HG02588 (cell line): ENCODE measurements at regions not wholly inside any gene's neighbourhood (a gene's known extent, or its start where the extent isn't known, plus 50 kb on each side); places are given as distances from the start of the nearest gene placed in this dataset.
A peak's percentile ranks its signal among the peaks of the same experiment; 100 is the strongest.

Experiments used
- ATAC-seq: cut with Tn5 transposase; IDR thresholded peaks from one replicate; pipeline ENCODE4 v1.9.1; 2021; ENCODE audit warnings: mild to moderate bottlenecking, moderate library complexity; ENCODE audit not compliant: unreplicated experiment

DNA sequence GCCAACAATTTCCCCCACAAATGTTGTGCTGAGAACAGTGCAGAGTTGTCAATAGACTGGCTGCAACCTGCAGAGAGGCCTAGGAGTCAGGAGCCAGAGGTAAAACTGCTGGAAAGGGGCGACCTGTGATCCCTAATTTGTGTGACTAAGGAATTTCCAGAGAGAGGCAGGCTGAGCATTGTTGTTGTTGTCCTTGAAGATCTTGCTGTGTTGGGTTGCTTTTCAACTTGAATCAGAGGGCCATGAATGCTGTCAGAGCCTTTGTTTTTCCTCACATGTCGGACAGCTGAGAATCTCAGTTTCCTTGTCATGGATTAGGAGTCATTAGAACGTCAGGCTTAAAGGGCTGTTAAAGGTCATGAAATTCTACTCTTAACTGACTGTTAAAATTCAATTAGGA is 134.6 kb upstream of the ASTN2 start:
- ATAC-seq: no peak

DNA sequence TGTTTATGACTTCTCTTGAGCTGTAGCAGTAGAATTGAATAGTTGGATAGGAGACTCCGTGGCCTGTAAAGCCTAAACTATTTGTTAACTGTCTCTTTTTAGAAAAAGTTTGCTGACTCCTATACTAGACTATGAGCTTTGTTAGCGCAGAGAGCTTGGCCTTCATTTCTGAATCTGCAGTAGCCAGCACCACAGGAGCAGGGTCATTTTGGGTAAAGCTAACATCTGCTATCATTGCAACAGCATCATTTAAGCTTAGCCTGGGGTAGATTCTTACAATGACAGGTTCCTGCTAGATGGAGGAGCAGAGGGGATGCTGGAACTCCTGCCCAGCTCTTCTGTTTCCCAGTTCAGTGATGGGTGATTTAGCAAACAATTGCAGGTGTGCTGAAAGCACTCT is 133.7 kb upstream of the ASTN2 start:
- no peak for ATAC-seq

DNA sequence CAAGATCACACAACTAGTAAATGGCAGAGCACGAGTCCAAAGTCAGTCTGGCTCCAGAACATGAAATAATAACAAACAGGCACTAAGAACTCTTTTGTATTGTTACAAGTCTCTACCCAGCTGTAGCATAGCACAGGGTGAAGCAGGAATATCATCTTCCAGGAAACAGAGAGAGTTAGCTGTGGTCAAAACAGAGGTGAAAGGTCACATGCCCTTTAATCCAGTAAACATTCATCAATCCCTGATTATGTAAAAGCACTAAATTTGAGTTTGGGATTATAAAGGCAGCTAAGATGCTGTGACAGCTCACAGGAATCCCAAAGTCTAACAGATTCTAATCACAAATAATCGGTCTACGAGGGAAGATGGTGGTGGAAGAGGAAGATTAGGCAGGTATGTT is 133.0 kb upstream of the ASTN2 start:
- no peak for ATAC-seq

DNA sequence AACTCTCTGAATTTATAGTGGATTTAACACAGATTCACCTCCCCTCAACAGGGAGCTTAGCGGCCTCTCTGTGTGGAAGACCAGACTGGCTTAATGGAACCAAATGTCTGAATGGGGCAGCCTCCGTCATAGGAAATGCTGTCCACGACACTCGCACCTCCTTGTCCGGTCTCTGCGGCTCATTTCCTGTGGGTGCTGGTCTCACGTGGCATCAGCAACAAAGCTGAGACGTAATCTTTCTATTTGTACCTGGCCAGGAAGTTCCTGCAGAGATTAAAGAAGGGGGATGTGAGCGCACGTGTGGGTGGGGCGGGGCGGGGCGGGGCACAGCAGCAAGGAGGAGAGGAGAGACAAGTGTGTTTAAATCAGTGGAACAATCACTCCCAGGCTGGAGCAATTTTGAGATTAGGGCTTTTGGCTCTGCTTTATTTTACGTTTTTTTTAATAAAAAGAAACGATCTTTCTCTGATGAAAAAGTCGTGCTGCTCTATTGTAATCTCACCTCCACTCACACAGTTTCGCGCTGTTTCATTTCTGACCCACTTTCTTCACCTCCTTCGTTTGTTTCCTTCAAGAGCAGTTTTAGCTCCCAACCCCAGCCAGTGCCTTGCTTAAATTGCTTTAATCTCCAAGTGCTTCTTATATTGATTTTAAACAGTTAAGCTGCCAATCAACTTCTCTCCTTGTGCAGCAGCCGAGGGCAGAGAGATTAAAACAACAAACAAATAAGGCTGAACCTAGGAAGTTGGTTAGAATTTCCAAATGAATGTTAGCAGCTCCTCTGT is 132.2 kb upstream of the ASTN2 start:
- ATAC-seq: no peak

DNA sequence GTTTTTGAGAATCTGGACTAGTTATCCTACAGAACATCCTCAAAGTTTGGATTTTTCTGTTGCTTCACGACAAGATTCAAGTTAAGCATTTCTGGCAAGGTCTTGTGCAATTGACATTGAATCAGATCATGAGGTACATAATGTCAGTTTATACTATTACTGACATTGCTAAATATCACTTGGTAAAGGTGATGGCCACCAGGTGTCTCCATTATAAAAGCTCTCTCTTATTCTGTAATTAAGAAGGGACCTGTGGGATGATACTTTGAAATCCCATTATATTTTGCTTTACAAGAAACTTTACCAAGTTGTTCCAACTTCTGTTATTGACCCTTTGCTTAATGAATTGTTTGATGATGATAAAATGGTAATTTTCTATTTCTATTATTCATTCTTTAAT is 131.0 kb upstream of the ASTN2 start:
- ATAC-seq: no peak

DNA sequence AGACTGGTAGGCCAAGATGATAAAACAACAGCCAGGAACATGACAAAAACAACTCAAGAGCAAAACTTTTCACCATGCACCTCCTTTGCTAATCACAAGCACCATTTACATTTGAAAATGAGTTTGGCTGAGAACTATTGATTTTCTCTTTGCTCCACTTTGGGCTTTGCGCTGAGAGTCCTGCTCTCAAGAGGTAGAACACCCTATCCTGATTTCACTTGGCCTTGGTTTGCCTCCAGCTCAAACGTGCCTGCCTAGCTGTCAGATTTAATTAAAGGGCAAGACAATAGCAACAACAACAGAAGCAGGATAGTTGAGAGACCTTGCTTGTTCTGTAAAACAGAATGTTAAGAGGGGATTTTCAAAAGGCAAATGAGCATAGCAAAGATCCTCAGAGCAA is 128.2 kb upstream of the ASTN2 start:
- ATAC-seq: no peak

DNA sequence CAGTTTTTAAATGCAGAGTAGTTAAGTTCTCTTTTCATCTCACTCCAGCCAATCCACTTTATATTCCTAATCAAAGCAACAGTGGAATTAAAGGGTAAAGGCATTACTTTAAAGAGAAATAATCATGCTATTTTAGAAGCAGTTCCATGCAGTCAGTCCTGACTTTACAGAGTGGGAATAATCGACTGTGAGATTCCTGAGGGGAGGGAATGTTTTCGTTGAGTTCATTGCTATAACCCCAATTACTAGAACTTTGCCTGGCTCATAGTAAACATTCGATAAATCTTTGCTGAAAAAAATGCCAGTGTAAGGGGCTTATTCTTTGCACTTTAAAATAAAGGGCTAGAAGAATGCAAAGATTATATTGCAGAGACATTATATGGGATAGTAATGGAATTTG is 127.2 kb upstream of the ASTN2 start:
- ATAC-seq: no peak

DNA sequence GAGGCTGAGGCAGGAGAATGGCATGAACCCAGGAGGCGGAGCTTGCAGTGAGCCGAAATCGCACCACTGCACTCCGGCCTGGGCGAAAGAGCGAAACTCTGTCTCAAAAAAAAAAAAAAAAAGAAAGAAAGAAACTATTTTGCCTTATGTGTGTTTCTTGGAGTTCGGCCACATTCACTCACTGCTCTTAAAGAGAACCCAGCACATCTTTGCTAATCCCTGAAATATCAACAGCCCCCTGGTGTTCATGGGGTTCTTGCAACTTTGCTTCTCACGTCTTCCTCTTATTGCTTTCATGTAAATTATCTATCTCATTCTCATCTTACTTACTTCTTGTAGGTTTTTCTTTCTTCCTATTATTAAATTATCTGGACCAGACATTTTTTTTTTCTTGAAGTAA is 126.3 kb upstream of the ASTN2 start:
- no peak for ATAC-seq

DNA sequence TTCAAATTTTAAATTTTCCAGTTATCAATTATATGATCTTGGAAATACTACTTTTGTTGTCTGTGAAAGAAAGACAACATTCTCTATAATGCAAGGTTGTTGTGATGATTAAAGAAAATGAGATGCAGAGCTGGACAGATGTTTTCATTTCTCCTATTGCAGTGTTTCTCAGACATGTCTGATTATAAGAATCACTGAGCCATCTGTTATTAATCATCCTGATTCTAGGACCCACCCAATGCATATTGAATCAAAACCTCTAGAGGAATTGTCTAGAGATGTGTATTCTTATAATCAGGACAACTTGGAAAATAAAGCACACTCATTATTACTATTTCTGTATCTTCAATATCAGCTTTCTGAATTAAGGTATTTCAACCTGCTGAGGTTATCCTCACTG is 121.1 kb upstream of the ASTN2 start:
- ATAC-seq: no peak

DNA sequence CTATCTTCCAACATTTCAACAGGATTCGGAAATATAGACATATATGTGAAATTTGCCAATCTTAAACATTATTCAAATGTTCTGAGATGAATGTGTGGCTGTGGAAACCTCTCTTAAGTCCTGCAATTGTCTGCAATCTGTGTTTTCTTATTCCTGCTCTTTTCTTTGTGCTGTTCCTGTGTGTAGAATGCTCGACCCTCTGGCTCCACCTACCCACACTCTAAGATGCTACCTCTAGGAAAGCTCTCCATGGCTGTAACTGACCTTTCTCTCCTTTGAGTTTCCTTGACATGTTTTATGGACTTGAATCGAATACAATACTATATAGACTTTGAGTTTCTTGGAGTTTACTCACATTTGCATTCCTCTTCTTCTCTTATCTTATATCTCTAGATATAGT is 120.6 kb upstream of the ASTN2 start:
- no peak for ATAC-seq

DNA sequence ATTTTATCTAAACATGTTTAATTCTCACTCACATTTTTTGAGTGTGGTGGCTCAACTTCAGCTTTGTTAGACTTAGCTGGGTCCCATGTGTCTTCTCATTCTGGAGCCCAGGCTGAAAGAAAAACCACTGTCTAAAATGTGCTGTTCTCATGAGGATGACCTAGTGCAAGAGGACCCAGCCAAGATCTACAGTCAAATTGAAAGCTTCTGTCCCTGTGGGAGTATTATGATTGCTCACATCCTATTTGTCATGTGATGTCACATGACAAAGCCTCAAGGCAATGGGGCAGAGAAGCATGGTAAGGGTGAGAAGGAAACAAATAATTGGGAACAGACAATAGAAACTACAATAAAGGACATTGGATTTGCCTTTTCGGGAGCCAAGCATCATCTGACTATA is 113.4 kb upstream of the ASTN2 start:
- peak; percentile 41 for ATAC-seq

DNA sequence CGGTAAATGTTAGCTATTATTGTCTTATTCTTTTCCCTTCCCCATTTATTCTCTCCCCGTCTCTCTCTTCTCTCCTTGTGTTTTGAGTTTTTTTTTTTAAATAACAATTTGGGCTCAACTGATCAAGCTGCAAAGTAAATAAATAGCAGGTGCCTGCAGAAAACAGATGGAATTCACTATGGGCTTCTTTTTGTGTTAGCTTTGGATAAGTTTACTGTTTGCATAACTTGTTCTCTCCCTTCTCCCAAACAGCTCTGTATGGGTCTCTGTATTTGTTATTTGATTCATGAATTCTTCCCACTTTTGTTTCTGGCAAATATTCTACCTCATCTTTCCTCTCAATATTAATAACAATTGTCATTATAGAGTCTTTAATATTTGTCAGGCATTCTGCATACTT is 111.8 kb upstream of the ASTN2 start:
- ATAC-seq: no peak

DNA sequence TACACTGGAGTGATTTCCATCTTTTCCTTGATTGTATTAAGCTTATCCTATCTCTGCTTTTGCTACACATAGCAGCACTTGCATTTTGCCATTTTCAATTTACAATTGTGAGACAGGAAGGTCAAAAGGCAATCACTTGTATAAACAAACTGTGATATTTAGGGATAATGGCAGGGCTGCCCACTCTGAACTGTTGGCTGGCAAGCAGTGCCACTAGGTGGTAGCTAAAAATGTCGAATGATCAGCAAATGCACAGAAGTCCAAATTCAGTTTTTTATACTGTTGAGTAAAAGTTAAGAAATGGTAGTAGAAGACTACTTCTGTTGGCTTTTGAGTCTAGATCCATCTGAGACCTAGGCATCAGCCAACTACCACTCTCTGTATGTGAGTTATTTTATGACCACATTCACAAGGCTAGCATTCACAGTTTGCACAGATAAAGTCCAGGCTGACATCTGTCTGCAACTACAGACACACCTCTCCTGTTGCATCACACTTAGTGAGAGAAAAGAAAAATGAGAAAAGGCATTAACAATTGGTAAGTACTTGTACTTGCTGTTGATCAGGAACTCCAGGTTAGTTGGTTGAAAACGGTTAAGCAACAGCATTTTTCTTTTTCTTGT is 108.8 kb upstream of the ASTN2 start:
- no peak for ATAC-seq

DNA sequence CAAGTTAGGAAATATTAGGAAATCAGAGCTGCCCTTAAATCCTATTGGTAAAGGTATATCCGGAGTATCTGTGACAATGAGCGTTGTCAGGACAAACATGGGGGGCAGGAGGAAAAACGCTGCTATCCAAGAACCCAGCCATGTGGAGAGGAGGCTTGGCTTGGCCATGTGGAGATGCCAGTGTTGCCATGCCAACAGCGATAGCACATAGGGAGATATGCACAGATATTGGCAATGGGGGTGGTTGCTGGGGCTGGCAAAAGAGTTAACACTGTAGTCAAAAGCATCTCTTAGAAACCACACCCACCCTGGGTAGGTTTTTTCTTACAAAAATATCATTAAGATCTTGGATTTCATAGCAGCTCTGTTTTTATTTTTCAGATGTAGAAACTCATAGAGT is 106.4 kb upstream of the ASTN2 start:
- no peak for ATAC-seq

DNA sequence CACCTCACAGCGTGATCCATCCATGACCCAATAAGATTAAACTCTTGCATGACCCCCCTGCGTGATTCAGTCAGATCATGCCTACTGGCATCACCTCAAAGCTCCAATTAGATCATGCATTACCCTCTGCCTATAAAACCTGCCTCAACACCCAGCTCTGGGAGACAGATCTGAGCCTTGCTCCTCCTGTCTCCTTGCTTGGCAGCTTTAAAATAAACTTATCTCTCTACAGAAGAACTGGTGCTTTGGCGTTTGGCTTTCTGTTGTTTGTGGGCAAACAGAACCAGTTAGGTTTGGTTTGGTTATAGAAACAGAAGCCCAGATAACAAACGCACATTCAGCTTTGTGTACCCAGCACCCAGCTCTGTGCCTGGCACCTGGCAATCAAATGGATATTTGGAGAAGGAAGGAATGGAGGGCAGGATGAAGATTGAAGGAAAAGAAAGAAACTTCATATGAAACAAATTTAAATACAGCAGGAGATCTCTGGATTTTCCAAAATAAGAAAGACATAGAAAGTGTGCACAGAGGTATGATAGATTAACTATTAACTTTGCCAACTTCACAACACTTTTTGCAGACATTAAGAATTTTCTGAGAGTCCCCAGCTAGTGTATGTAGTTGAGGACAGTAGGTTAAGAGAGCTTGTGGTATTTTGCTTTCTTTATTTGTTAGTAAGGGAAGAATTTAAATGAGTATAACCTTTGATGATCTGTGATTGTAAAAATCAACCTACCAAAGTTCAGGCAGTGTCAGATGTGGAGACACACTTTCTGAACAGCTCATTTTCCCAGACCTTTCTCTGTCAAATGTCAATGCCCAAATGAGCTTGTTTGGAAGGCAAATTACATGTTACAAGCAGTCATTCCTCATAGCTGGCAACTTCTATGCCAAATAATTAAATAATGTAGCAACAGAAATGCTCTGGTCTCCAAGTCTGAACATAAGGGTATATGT is 102.1 kb upstream of the ASTN2 start:
- no peak for ATAC-seq

DNA sequence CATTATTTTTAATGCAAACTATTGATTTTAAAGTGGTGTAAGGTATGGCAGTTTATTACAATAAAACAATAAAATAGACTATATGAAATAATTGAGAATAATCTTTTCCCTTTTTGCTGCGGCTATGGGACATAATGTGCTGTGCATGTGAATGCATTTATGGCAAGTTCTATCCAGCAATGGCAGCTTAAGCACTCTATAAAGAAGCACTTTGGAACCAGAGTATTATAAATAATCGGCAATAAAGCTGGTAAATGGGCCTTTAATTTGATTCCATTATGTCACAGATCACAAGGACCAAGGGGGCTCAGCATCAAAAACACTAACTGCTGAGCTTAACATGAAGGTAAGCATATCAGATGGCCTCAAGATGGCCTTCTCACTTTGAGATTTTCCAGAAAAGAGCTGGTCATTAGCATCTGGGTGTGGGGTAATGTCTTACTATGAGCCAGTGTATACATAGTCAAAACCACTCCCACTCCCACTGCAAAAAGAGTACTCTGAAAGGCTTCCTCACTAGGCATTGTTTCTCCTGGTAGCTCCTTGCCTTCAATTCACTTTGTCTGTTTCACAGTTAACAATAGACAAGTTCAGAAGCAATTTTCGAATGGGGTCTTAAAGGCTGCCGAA is 97.1 kb upstream of the ASTN2 start:
- ATAC-seq: no peak

DNA sequence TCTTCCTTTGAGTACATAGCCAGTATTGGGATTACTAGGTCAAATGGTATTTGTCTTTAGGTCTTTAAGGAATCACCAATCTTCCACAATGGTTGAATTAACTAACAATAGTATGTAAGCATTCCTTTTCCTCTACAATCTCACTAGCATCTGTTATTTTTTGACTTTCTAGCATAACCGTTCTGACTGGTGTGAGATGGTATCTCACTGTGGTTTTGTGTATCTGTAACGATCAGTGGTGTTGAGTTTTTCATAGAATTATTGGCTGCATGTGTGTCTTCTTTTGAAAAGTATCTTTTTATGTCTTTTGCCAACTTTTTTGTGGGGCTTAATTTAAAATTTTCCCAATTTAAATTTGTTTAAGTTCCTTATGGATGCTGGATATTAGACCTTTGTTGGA is 81.5 kb upstream of the ASTN2 start:
- ATAC-seq: no peak

DNA sequence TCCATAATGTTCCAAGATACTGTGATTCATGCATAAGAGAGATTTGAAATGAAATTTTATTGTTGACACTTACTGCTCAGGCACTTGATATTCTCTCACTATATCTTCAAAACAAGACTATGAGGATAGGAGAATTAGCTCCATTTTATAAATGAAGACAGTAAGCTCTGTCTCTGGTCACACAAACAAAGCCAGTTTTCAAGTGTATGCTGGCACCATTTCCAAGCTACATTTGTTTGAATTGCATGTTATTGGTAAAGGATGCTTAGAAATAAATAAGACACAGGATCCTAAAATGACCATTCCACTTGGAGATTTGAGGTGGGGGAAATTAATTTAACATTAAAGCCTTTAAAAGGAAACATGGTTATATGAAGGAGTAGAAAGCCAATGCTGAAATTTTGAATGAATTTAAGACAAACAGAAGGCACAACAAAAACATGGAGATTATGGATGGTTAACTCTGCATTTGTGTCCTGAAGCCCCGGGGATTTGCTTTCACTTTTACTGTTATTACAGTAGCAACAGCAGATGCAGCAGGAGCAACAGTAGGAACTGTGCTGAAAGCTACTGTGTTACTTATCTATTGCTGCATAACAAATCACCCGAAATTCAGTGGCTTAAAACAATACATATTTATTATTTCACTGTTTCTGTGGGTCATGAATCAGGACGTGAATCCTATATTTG is 79.7 kb upstream of the ASTN2 start:
- no peak for ATAC-seq

DNA sequence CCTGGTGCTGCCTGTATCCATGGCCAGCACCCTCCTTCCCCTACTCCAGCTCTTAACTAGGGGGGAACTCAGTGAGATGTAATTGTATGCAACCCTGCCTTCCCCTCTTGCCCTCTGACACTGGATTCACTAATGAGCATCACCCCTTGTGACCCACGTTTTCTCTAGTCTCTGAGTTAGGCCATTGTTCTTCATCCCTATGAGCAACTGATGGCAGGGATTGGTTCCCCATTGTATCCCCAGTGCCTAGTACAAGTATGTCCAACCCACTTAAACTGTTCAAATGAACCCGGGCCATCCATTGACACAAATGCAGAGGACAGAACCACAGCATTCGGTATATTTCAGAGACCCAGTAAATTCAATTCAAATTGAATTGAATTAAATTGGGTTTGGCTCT is 77.6 kb upstream of the ASTN2 start:
- ATAC-seq: no peak

DNA sequence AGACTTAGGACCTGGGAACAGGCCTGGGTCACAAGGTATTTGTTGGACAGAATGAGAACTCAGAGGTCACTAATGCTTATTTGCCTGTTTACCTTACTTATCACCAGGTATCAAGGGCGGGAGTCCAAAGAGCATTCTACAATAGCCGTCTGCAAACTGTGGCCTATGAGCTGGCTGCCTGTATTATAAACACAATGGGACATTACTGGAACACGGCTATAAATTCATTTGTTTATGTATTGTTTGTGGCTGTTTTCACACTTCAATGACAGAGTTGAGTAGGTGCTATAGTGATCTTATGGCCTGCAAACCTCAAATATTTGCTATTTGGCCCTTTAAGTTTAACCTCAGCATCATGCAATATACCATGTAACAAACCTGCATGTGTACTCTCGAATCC is 76.6 kb upstream of the ASTN2 start:
- ATAC-seq: no peak

DNA sequence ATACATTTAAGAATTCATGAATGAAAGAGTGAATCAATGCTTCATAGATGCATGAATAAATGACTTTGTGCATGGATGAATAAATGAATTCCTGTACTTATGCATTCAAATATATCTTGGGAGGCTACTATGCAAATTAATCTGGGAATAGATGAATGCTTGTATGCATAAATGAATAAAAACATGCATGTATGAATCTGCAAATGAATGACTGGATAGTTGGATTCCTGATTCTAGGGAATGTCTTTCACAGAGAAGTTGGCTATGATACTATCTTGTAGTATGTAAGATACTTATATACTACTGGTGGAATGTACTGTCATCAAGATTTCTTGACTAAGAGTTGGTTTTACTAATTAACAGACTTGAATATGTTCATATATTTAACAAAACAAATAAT is 75.3 kb upstream of the ASTN2 start:
- ATAC-seq: no peak
